Panc1 (cell line): ENCODE measurements at regions not wholly inside any gene's neighbourhood (a gene's known extent, or its start where the extent isn't known, plus 50 kb on each side); places are given as distances from the start of the nearest gene placed in this dataset.

Experiments used
- ATAC-seq: fragments of 200-7000 bp; cut with Tn5 transposase; 2 replicates; pipeline ENCODE4 v1.9.1; 2020; ENCODE audit warnings: mild to moderate bottlenecking, moderate library complexity
- BruUV-seq: library from RNA; stranded (reverse); fragments of 400-500 nt; replicated peaks from 2 replicates; lab custom pipeline; 2021; lab: Mats Ljungman, UMichigan
- CTCF ChIA-PET: fragments of 300-600 bp; sonication (Branson Sonifier 250); formaldehyde crosslinking; loops from one replicate; lab custom pipeline; 2022; ENCODE audit warnings: antibody characterized with exemption; lab: Charles Lee
- POLR2A ChIA-PET: fragments of 300-600 bp; sonication (Branson Sonifier 250); formaldehyde crosslinking; loops from one replicate; lab custom pipeline; 2022; ENCODE audit warnings: antibody characterized with exemption; lab: Charles Lee
- DNase-seq: peaks from one replicate; pipeline ENCODE4 v3.0.0-alpha.2; 2010; ENCODE audit warnings: low read depth, low spot score
- H3K27ac ChIP-seq: 2 replicates; pipeline ENCODE4 v1.5.1; 2011; ENCODE audit warnings: mild to moderate bottlenecking, low read length, inconsistent platforms
- H3K27me3 ChIP-seq: fragments of 200-500 bp; sonication (Bioruptor generic); 2 replicates; pipeline ENCODE4 v1.6.0; 2014; ENCODE audit warnings: low read length, inconsistent platforms; ENCODE audit not compliant: control insufficient read depth, insufficient read depth
- H3K36me3 ChIP-seq: fragments of 200-500 bp; sonication (Bioruptor generic); 2 replicates; pipeline ENCODE4 v1.5.1; 2014; ENCODE audit warnings: inconsistent platforms, mild to moderate bottlenecking, low read length, moderate library complexity; ENCODE audit not compliant: control insufficient read depth, insufficient read depth
- H3K4me1 ChIP-seq: 2 replicates; pipeline ENCODE4 v1.5.1; 2011; ENCODE audit warnings: inconsistent platforms, mild to moderate bottlenecking, low read length, moderate library complexity; ENCODE audit not compliant: control insufficient read depth, insufficient read depth
- H3K4me3 ChIP-seq, 2 experiments: 2 replicates each; pipeline ENCODE4 v1.5.1; 2011 to 2012; ENCODE audit warnings: low read depth in 2 of 2, low read length in 2 of 2, mild to moderate bottlenecking in 2 of 2, inconsistent platforms in 1 of 2, moderate library complexity in 1 of 2
- H3K9me3 ChIP-seq: fragments of 200-500 bp; sonication (Bioruptor generic); 2 replicates; pipeline ENCODE4 v1.5.1; 2014; ENCODE audit warnings: low read depth, mild to moderate bottlenecking, inconsistent platforms, low read length, moderate library complexity; ENCODE audit not compliant: control insufficient read depth, insufficient read depth
- CTCF ChIP-seq: fragments of 450-650 bp; IDR thresholded peaks from 2 replicates; pipeline ENCODE4 v1.5.1; 2017; ENCODE audit warnings: mild to moderate bottlenecking
- POLR2AphosphoS5 ChIP-seq: IDR thresholded peaks from 2 replicates; pipeline ENCODE4 v1.6.1; 2012; ENCODE audit warnings: mild to moderate bottlenecking, low read depth, low read length, moderate library complexity
- REST ChIP-seq, 2 experiments: IDR thresholded peaks; 2 replicates each; pipeline ENCODE4 v1.6.1; 2011 to 2012; ENCODE audit warnings: low read depth in 2 of 2, control low read depth in 1 of 2, low read length in 1 of 2, mild to moderate bottlenecking in 1 of 2, moderate library complexity in 1 of 2; ENCODE audit not compliant: insufficient read depth in 1 of 2
- SIN3A ChIP-seq: IDR thresholded peaks from 2 replicates; pipeline ENCODE4 v1.6.1; 2012; ENCODE audit warnings: low read depth, mild to moderate bottlenecking, low read length, moderate library complexity, borderline replicate concordance; ENCODE audit not compliant: insufficient read depth
- TCF7L2 ChIP-seq: IDR thresholded peaks from 2 replicates; pipeline ENCODE4 v1.6.1; 2011; ENCODE audit warnings: mild to moderate bottlenecking, low read depth, low read length, inconsistent platforms
- in situ Hi-C: cut with HindIII; loops from 2 replicates; pipeline ENCODE4 v1.10.0; 2016; ENCODE audit warnings: low sequenced_read_pairs, low pct_unique_long_range_greater_than_20kb
- intact Hi-C: fragments of 100-400 bp; cut with micrococcal nuclease; formaldehyde crosslinking; loops from one replicate; pipeline ENCODE4 v1.10.0; 2022; ENCODE audit not compliant: unreplicated experiment

DNA sequence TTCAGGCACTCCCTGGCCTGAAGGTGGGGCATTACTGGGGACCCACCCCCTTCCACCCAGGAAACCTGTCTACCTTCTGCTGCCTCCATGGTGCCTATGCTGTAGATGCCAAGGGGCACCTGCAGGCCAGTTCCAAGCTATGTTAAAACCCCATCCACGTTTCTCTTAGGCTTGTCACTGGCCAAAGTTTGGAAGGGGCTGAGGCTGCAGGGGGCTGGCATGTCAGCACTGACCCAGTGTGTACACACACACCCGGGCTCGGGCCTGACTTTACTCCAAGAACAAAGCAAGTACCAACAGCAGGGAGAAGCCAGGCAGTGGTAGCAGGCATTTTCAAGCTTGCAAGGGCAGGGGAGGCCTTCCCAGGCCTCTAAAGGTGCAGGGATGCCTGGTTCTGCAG lies 53.8 kb upstream of the PCDH15 start:
- no peak for TF ChIP-seq SIN3A
- TF ChIP-seq POLR2AphosphoS5: no peak
- no peak for TF ChIP-seq CTCF
- no peak for TF ChIP-seq TCF7L2
- TF ChIP-seq REST (IDR thresholded peaks at IDR 0.05; ENCODE audit: insufficient read depth in 1 of 2, low read depth in 2 of 2, low read length in 1 of 2): no peak
- intact Hi-C loops: no loop called here

DNA sequence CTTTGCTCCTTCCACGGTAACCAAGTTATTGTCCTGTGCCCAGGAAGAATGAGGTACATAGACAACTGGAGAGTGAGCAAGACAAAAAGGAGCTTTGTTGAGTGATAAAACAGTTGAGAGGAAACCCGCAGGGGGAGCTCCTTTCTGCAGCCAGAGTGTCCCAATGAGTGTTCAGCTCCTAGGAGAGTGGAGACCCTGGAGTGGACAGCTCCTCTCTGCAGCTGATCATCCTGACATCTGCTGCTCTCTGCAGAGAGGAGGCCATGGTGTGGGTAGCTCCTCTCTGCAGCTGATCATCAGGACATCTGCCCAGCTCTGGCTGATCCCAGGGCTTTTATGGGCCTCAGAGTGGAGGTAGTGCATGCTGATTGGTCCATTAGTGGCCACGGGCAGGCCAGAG lies 53.4 kb upstream of the PCDH15 start:
- ChIA-PET CTCF (no interaction called here), POLR2A (no interaction called here)
- Histone ChIP-seq H3K27ac (no peak overlapping the region), H3K27me3 (no peaks in the 10 kb centered on the region), H3K9me3 (no peaks in the 10 kb centered on the region), H3K4me1 (no peaks in the 10 kb centered on the region), H3K36me3 (no peaks in the 10 kb centered on the region), H3K4me3 (no peak overlapping the region)
- BruUV-seq: no TSS peak
- no peak for ATAC-seq
- TF ChIP-seq REST (IDR thresholded peaks at IDR 0.05; ENCODE audit: insufficient read depth in 1 of 2, low read depth in 2 of 2, low read length in 1 of 2): no peak
- TF ChIP-seq TCF7L2: no peak
- no peak for TF ChIP-seq CTCF
- no peak for TF ChIP-seq POLR2AphosphoS5
- TF ChIP-seq SIN3A: no peak
- DNase-seq: no peak
- in situ Hi-C loops (no loop called here), intact Hi-C loops (no loop called here)

More for the DNA sequence above, 53.8 kb upstream of the PCDH15 start:
- H3K36me3 ChIP-seq: no peaks in the 10 kb centered on the region
- POLR2A ChIA-PET: no interaction called here
- H3K27me3 ChIP-seq: no peaks in the 10 kb centered on the region
- CTCF ChIA-PET: no interaction called here
- H3K27ac ChIP-seq: no peak overlapping the region
- H3K4me1 ChIP-seq: no peaks in the 10 kb centered on the region
- no peaks in the 10 kb centered on the region for H3K9me3 ChIP-seq
- no peak for DNase-seq
- no peak for ATAC-seq
- H3K4me3 ChIP-seq: no peak overlapping the region
- in situ Hi-C loops: no loop called here
- BruUV-seq: no TSS peak
